SK-N-MC (cell line): ENCODE measurements at regions not wholly inside any gene's neighbourhood (a gene's known extent, or its start where the extent isn't known, plus 50 kb on each side); places are given as distances from the start of the nearest gene placed in this dataset.

Experiments used
- EZH2 ChIP-seq: fragments of 200-600 bp; sonication (generic); IDR thresholded peaks from one replicate; pipeline ENCODE4 v1.6.1; 2017; ENCODE audit warnings: antibody characterized with exemption
- POLR2AphosphoS5 ChIP-seq: IDR thresholded peaks from 2 replicates; pipeline ENCODE4 v1.6.1; 2012; ENCODE audit warnings: mild to moderate bottlenecking, low read depth, low read length, borderline replicate concordance

GRCh38 chr6:74467533-74468215 is 738.2 kb downstream of the COL12A1 start:
- TF ChIP-seq POLR2AphosphoS5 (no peak), EZH2 (no peak)
